H1 (cell line): ENCODE measurements at regions not wholly inside any gene's neighbourhood (a gene's known extent, or its start where the extent isn't known, plus 50 kb on each side); places are given as distances from the start of the nearest gene placed in this dataset.

Source experiments
- EP300 ChIP-seq, 2 experiments: IDR thresholded peaks; 1 replicate in 1 of 2; 2 replicates in 1 of 2; pipeline ENCODE4 v1.6.1; 2011 to 2012; ENCODE audit warnings: low read depth in 2 of 2, low read length in 2 of 2, mild to moderate bottlenecking in 2 of 2, borderline replicate concordance in 1 of 2, inconsistent platforms in 1 of 2, moderate library complexity in 1 of 2
- RBBP5 ChIP-seq: IDR thresholded peaks from 2 replicates; pipeline ENCODE4 v1.7.1; 2012; ENCODE audit warnings: low read depth, mild to moderate bottlenecking, inconsistent platforms, low read length, moderate library complexity, borderline replicate concordance
- SIN3A ChIP-seq, 2 experiments: IDR thresholded peaks in 1 of 2; conservative IDR thresholded peaks in 1 of 2; 2 replicates each; pipeline ENCODE4 v1.6.1; 2011 to 2012; ENCODE audit warnings: low read length in 2 of 2, improper control_type of control experiment in 1 of 2, low read depth in 1 of 2, mild to moderate bottlenecking in 1 of 2
- SIRT6 ChIP-seq: IDR thresholded peaks from one replicate; pipeline ENCODE4 v1.7.1; 2012; ENCODE audit warnings: low read length, inconsistent platforms
- TAF1 ChIP-seq: IDR thresholded peaks from 2 replicates; pipeline ENCODE4 v1.6.1; 2011; ENCODE audit warnings: mild to moderate bottlenecking, low read depth, low read length
- TF ChIP-seq, protein P1 (sequence below): fragments of 300-600 bp; sonication (generic); IDR thresholded peaks from 2 replicates; pipeline ENCODE4 v1.7.1; 2012; ENCODE audit warnings: low read length, moderate library complexity, mild to moderate bottlenecking, inconsistent platforms; ENCODE audit not compliant: insufficient replicate concordance
- TF ChIP-seq, protein P2 (sequence below), 3 experiments: IDR thresholded peaks; 1 replicate in 2 of 3; 2 replicates in 1 of 3; pipeline versions ENCODE4 v1.5.1 to v1.6.1; 2011; ENCODE audit warnings: low read length in 3 of 3, mild to moderate bottlenecking in 3 of 3, inconsistent platforms in 2 of 3, low read depth in 1 of 3, moderate library complexity in 1 of 3; ENCODE audit not compliant: insufficient read depth in 1 of 3; ENCODE audit errors: control extremely low read depth in 1 of 3
- TF ChIP-seq, protein P3 (sequence below): IDR thresholded peaks from 2 replicates; pipeline ENCODE4 v1.6.1; 2012; ENCODE audit warnings: inconsistent platforms

DNA sequence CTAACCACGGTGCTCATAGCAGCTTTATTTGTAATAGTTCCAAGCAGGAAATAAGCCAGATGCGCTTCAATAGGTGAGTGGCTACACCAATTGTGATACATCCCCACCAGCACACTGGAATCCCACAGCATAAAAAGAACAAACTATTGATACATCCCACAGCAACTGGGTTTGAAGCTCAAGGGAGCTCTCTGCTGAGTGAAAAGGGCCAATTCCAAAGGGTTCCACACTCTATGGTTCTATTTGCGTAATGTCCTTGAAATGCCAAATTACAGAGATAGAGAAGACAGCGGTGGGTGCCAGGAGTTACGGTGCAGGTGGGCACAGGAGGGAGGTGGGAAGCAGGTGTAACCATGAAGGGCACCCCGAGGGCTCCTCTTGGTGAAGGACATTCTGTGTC, 155.3 kb upstream of the PPP1R26 start (continued):
- TF ChIP-seq, protein P1, sequence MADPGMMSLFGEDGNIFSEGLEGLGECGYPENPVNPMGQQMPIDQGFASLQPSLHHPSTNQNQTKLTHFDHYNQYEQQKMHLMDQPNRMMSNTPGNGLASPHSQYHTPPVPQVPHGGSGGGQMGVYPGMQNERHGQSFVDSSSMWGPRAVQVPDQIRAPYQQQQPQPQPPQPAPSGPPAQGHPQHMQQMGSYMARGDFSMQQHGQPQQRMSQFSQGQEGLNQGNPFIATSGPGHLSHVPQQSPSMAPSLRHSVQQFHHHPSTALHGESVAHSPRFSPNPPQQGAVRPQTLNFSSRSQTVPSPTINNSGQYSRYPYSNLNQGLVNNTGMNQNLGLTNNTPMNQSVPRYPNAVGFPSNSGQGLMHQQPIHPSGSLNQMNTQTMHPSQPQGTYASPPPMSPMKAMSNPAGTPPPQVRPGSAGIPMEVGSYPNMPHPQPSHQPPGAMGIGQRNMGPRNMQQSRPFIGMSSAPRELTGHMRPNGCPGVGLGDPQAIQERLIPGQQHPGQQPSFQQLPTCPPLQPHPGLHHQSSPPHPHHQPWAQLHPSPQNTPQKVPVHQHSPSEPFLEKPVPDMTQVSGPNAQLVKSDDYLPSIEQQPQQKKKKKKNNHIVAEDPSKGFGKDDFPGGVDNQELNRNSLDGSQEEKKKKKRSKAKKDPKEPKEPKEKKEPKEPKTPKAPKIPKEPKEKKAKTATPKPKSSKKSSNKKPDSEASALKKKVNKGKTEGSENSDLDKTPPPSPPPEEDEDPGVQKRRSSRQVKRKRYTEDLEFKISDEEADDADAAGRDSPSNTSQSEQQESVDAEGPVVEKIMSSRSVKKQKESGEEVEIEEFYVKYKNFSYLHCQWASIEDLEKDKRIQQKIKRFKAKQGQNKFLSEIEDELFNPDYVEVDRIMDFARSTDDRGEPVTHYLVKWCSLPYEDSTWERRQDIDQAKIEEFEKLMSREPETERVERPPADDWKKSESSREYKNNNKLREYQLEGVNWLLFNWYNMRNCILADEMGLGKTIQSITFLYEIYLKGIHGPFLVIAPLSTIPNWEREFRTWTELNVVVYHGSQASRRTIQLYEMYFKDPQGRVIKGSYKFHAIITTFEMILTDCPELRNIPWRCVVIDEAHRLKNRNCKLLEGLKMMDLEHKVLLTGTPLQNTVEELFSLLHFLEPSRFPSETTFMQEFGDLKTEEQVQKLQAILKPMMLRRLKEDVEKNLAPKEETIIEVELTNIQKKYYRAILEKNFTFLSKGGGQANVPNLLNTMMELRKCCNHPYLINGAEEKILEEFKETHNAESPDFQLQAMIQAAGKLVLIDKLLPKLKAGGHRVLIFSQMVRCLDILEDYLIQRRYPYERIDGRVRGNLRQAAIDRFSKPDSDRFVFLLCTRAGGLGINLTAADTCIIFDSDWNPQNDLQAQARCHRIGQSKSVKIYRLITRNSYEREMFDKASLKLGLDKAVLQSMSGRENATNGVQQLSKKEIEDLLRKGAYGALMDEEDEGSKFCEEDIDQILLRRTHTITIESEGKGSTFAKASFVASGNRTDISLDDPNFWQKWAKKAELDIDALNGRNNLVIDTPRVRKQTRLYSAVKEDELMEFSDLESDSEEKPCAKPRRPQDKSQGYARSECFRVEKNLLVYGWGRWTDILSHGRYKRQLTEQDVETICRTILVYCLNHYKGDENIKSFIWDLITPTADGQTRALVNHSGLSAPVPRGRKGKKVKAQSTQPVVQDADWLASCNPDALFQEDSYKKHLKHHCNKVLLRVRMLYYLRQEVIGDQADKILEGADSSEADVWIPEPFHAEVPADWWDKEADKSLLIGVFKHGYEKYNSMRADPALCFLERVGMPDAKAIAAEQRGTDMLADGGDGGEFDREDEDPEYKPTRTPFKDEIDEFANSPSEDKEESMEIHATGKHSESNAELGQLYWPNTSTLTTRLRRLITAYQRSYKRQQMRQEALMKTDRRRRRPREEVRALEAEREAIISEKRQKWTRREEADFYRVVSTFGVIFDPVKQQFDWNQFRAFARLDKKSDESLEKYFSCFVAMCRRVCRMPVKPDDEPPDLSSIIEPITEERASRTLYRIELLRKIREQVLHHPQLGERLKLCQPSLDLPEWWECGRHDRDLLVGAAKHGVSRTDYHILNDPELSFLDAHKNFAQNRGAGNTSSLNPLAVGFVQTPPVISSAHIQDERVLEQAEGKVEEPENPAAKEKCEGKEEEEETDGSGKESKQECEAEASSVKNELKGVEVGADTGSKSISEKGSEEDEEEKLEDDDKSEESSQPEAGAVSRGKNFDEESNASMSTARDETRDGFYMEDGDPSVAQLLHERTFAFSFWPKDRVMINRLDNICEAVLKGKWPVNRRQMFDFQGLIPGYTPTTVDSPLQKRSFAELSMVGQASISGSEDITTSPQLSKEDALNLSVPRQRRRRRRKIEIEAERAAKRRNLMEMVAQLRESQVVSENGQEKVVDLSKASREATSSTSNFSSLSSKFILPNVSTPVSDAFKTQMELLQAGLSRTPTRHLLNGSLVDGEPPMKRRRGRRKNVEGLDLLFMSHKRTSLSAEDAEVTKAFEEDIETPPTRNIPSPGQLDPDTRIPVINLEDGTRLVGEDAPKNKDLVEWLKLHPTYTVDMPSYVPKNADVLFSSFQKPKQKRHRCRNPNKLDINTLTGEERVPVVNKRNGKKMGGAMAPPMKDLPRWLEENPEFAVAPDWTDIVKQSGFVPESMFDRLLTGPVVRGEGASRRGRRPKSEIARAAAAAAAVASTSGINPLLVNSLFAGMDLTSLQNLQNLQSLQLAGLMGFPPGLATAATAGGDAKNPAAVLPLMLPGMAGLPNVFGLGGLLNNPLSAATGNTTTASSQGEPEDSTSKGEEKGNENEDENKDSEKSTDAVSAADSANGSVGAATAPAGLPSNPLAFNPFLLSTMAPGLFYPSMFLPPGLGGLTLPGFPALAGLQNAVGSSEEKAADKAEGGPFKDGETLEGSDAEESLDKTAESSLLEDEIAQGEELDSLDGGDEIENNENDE, result no peak
- TF ChIP-seq RBBP5, result no peak
- TF ChIP-seq SIN3A (conservative IDR thresholded peaks at IDR 0.05 in 1 of 2, IDR thresholded peaks at IDR 0.05 in 1 of 2; ENCODE audit: low read depth in 1 of 2, low read length in 2 of 2), result no peak
- TF ChIP-seq, protein P2, sequence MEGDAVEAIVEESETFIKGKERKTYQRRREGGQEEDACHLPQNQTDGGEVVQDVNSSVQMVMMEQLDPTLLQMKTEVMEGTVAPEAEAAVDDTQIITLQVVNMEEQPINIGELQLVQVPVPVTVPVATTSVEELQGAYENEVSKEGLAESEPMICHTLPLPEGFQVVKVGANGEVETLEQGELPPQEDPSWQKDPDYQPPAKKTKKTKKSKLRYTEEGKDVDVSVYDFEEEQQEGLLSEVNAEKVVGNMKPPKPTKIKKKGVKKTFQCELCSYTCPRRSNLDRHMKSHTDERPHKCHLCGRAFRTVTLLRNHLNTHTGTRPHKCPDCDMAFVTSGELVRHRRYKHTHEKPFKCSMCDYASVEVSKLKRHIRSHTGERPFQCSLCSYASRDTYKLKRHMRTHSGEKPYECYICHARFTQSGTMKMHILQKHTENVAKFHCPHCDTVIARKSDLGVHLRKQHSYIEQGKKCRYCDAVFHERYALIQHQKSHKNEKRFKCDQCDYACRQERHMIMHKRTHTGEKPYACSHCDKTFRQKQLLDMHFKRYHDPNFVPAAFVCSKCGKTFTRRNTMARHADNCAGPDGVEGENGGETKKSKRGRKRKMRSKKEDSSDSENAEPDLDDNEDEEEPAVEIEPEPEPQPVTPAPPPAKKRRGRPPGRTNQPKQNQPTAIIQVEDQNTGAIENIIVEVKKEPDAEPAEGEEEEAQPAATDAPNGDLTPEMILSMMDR (IDR thresholded peaks at IDR 0.05; ENCODE audit: control extremely low read depth in 1 of 3, insufficient read depth in 1 of 3, low read depth in 1 of 3, low read length in 3 of 3), result no peak
- TF ChIP-seq TAF1, result no peak
- TF ChIP-seq, protein P3, sequence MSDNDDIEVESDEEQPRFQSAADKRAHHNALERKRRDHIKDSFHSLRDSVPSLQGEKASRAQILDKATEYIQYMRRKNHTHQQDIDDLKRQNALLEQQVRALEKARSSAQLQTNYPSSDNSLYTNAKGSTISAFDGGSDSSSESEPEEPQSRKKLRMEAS, result no peak
- no peak for TF ChIP-seq EP300 (IDR thresholded peaks at IDR 0.05; ENCODE audit: borderline replicate concordance in 1 of 2, low read depth in 2 of 2, low read length in 2 of 2)
- TF ChIP-seq SIRT6, result no peak
